ENCODE measurements at regions not wholly inside any gene's neighbourhood (a gene's known extent, or its start where the extent isn't known, plus 50 kb on each side); places are given as distances from the start of the nearest gene placed in this dataset.

DNA sequence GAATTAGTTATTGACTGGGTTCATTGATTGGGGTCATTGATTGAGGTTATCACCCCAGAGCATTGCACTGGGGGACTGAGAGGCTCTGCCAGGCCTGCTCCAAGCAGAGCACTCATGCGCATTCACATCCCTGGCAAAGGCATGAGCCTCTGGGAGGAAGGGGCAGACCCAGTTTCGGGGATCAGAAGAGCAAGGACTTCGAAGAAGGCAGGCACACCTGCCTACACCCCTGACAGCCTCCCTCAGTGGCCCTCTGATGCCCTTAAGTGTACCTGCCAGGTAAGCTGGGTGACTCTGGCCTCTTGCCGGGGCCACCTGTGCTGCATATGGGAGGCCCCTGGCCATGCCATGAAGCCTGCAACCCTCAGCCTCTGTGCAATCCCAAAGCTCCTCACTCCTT lies 181.1 kb downstream of the PTPN20 start:
- Histone ChIP-seq H3K9me2 (ENCODE audit: insufficient read depth) (no peaks in the 10 kb centered on the region), H3F3A (ENCODE audit: insufficient read depth, low read depth) (no peaks in the 10 kb centered on the region), H3K4me3 (no peak overlapping the region), H3K79me2 (ENCODE audit: low read depth) (no peaks in the 10 kb centered on the region), H3K36me3 (ENCODE audit: low read depth) (no peaks in the 10 kb centered on the region), H3K4me2 (no peak overlapping the region), H3K4me1 (replicated peaks; ENCODE audit: insufficient read depth) (no peaks in the 10 kb centered on the region), H4K20me1 (ENCODE audit: insufficient read depth) (no peaks in the 10 kb centered on the region), H3K27ac (no peak overlapping the region), H3K9me3 (ENCODE audit: insufficient read depth, low read depth) (no peaks in the 10 kb centered on the region), H2AFZ (no peak overlapping the region), H3K27me3 (ENCODE audit: insufficient read depth, low read depth) (no peaks in the 10 kb centered on the region)
- intact Hi-C loops (cut with micrococcal nuclease; ENCODE audit: unreplicated experiment) = no loop called here
- TF ChIP-seq EZH2 (IDR thresholded peaks at IDR 0.05; ENCODE audit: low read depth) = no peak
- TF ChIP-seq, protein P1, sequence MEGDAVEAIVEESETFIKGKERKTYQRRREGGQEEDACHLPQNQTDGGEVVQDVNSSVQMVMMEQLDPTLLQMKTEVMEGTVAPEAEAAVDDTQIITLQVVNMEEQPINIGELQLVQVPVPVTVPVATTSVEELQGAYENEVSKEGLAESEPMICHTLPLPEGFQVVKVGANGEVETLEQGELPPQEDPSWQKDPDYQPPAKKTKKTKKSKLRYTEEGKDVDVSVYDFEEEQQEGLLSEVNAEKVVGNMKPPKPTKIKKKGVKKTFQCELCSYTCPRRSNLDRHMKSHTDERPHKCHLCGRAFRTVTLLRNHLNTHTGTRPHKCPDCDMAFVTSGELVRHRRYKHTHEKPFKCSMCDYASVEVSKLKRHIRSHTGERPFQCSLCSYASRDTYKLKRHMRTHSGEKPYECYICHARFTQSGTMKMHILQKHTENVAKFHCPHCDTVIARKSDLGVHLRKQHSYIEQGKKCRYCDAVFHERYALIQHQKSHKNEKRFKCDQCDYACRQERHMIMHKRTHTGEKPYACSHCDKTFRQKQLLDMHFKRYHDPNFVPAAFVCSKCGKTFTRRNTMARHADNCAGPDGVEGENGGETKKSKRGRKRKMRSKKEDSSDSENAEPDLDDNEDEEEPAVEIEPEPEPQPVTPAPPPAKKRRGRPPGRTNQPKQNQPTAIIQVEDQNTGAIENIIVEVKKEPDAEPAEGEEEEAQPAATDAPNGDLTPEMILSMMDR (conservative IDR thresholded peaks at IDR 0.05) = no peak
- ChIA-PET POLR2A (ENCODE audit: unreplicated experiment) (no interaction called here), CTCF (no interaction called here)
- DNase-seq = no peak
- BruUV-seq (replicated peaks) = no TSS peak

DNA sequence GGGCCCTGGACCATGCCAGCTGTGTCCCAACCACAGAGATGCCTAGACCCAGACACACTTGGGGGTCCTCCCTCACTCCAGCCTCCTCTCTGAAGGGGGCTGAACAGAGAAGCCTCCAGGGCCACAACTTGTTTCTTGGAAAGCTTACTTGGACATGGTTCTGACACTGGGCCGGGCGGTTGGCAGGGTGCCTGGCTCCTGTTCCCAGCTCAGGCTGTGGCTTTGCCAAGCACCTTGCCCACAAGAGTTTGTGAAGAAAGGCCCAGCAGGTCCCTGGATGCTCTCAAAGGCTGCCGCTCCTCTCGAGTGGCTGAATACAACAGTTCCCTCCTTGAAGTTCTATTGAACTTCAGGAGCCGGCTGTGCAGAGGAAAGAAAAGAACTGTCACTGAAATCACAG lies 181.6 kb downstream of the PTPN20 start:
- POLR2A ChIA-PET (ENCODE audit: unreplicated experiment) = no interaction called here
- BruUV-seq (replicated peaks) = no TSS peak
- no peak overlapping the region for H3K4me3 ChIP-seq
- no peak for DNase-seq
- H3K4me2 ChIP-seq = no peak overlapping the region
- no peaks in the 10 kb centered on the region for H3K9me2 ChIP-seq (ENCODE audit: insufficient read depth)
- CTCF ChIA-PET = no interaction called here
- no peak overlapping the region for H2AFZ ChIP-seq
- intact Hi-C loops (cut with micrococcal nuclease; ENCODE audit: unreplicated experiment) = no loop called here
- no peaks in the 10 kb centered on the region for H3K79me2 ChIP-seq (ENCODE audit: low read depth)
- H3K27me3 ChIP-seq (ENCODE audit: insufficient read depth, low read depth) = no peaks in the 10 kb centered on the region
- H4K20me1 ChIP-seq (ENCODE audit: insufficient read depth) = no peaks in the 10 kb centered on the region
- no peaks in the 10 kb centered on the region for H3K36me3 ChIP-seq (ENCODE audit: low read depth)
- no peak for TF ChIP-seq EZH2 (IDR thresholded peaks at IDR 0.05; ENCODE audit: low read depth)
- no peaks in the 10 kb centered on the region for H3K9me3 ChIP-seq (ENCODE audit: insufficient read depth, low read depth)
- no peak overlapping the region for H3K27ac ChIP-seq
- H3F3A ChIP-seq (ENCODE audit: insufficient read depth, low read depth) = no peaks in the 10 kb centered on the region
- no peaks in the 10 kb centered on the region for H3K4me1 ChIP-seq (replicated peaks; ENCODE audit: insufficient read depth)

DNA sequence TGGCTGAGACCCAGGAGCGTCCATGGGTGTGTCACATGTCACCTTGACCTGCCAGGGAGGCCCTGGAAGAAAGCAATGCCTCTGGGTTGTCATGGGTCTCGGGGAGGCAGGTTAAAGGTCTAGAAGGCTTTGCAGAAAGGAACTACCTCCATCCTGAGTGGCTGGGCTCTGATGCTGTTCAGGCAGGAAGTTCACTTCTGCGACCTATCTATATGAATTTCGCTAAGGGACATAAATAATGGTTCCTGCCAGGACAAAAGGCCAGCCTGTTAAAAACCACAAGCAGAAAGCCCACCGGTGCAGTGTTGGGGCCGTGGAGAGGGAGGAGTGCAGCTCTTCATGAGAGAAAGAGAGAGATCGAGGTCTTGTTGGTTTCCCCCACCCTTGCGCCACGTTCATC lies 182.9 kb downstream of the PTPN20 start:
- Histone ChIP-seq H3K79me2 (ENCODE audit: low read depth) (no peaks in the 10 kb centered on the region), H3K27ac (no peak overlapping the region), H3K27me3 (ENCODE audit: insufficient read depth, low read depth) (no peaks in the 10 kb centered on the region), H2AFZ (no peak overlapping the region), H4K20me1 (ENCODE audit: insufficient read depth) (no peaks in the 10 kb centered on the region), H3K9me2 (ENCODE audit: insufficient read depth) (no peaks in the 10 kb centered on the region), H3F3A (ENCODE audit: insufficient read depth, low read depth) (no peaks in the 10 kb centered on the region), H3K4me3 (no peak overlapping the region), H3K4me1 (replicated peaks; ENCODE audit: insufficient read depth) (no peaks in the 10 kb centered on the region), H3K9me3 (ENCODE audit: insufficient read depth, low read depth) (no peaks in the 10 kb centered on the region), H3K4me2 (no peak overlapping the region), H3K36me3 (ENCODE audit: low read depth) (no peaks in the 10 kb centered on the region)
- ChIA-PET CTCF (no interaction called here), POLR2A (ENCODE audit: unreplicated experiment) (no interaction called here)
- no TSS peak for BruUV-seq (replicated peaks)
- DNase-seq = no peak
- TF ChIP-seq EZH2 (IDR thresholded peaks at IDR 0.05; ENCODE audit: low read depth) = no peak
- TF ChIP-seq, protein P1 (conservative IDR thresholded peaks at IDR 0.05) = no peak
- intact Hi-C loops (cut with micrococcal nuclease; ENCODE audit: unreplicated experiment) = no loop called here

DNA sequence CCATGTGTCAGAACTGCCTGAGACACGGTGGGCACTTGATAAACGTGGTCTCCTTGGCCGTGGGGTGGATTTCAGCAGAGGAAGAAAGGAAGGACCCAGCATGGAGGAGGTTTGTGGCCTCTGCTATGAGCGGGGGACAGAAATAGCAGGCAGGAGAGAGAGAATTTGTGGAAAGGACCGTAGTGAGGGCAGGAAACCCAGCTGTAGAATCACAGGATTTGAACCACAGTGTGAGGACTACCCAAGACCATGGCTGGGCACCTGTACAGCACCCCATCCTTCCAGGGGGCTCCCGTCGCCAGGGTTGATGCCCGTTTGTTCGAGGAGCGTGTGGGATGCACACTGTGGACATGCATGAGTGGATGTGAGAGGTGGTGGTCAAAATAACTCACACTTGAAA lies 183.4 kb downstream of the PTPN20 start:
- Histone ChIP-seq H3K4me2 (no peak overlapping the region), H3K27ac (no peak overlapping the region), H3K4me3 (no peak overlapping the region), H3K79me2 (ENCODE audit: low read depth) (no peaks in the 10 kb centered on the region), H2AFZ (no peak overlapping the region), H3K9me3 (ENCODE audit: insufficient read depth, low read depth) (no peaks in the 10 kb centered on the region), H3F3A (ENCODE audit: insufficient read depth, low read depth) (no peaks in the 10 kb centered on the region), H3K27me3 (ENCODE audit: insufficient read depth, low read depth) (no peaks in the 10 kb centered on the region), H3K9me2 (ENCODE audit: insufficient read depth) (no peaks in the 10 kb centered on the region), H4K20me1 (ENCODE audit: insufficient read depth) (no peaks in the 10 kb centered on the region), H3K4me1 (replicated peaks; ENCODE audit: insufficient read depth) (no peaks in the 10 kb centered on the region), H3K36me3 (ENCODE audit: low read depth) (no peaks in the 10 kb centered on the region)
- no TSS peak for BruUV-seq (replicated peaks)
- no peak for DNase-seq
- TF ChIP-seq EZH2 (IDR thresholded peaks at IDR 0.05; ENCODE audit: low read depth) = no peak
- TF ChIP-seq, protein P1 (conservative IDR thresholded peaks at IDR 0.05) = no peak
- POLR2A ChIA-PET (ENCODE audit: unreplicated experiment) = no interaction called here
- intact Hi-C loops (cut with micrococcal nuclease; ENCODE audit: unreplicated experiment) = no loop called here
- CTCF ChIA-PET = no interaction called here
